Esophagus muscularis mucosa (tissue), 3 donors: ENCODE measurements at regions not wholly inside any gene's neighbourhood (a gene's known extent, or its start where the extent isn't known, plus 50 kb on each side); places are given as distances from the start of the nearest gene placed in this dataset.
"Not testable (repeated sequence)": the region's sequence is repeated elsewhere in the genome, so short reads cannot be mapped to it uniquely, and the experiment has no call there.

Source experiments
- EP300 ChIP-seq: sonication (generic); formaldehyde crosslinking; IDR thresholded peaks from one replicate; pipeline ENCODE4 v1.6.1; 2017; ENCODE audit warnings: antibody characterized with exemption
- TF ChIP-seq, protein P1 (sequence below), 3 experiments: fragments of 200-600 bp in 2 of 3; fragments of 450-650 bp in 1 of 3; sonication (generic) in 2 of 3; IDR thresholded peaks; one replicate each; pipeline ENCODE4 v1.5.1; 2017 to 2019; ENCODE audit warnings: antibody characterized with exemption in 3 of 3, mild to moderate bottlenecking in 2 of 3, moderate library complexity in 1 of 3

DNA sequence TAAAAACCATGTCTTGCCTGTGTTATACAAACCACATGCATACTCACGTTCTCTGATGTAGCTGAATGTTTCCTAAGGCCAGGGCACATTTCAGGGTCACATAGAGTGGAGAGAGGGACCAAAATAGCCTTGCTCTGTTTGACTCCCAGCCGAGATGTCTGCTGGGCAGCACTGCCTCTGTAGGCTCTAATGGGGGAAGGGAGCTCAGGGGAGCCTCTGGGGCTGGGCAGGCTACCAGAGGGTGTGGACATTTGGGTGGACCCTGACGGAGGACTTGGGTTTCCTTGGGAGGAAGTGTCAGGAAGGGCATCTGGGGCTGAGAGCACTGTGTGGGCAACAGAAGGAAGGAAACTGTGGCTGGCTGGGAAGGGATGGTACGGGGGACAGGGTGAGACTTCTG is 155.8 kb upstream of the FAM20C start:
- TF ChIP-seq, protein P1, sequence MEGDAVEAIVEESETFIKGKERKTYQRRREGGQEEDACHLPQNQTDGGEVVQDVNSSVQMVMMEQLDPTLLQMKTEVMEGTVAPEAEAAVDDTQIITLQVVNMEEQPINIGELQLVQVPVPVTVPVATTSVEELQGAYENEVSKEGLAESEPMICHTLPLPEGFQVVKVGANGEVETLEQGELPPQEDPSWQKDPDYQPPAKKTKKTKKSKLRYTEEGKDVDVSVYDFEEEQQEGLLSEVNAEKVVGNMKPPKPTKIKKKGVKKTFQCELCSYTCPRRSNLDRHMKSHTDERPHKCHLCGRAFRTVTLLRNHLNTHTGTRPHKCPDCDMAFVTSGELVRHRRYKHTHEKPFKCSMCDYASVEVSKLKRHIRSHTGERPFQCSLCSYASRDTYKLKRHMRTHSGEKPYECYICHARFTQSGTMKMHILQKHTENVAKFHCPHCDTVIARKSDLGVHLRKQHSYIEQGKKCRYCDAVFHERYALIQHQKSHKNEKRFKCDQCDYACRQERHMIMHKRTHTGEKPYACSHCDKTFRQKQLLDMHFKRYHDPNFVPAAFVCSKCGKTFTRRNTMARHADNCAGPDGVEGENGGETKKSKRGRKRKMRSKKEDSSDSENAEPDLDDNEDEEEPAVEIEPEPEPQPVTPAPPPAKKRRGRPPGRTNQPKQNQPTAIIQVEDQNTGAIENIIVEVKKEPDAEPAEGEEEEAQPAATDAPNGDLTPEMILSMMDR (IDR thresholded peaks at IDR 0.05) = not testable (repeated sequence)
- TF ChIP-seq EP300 = not testable (repeated sequence)
